GM20000 (cell line): ENCODE measurements at regions not wholly inside any gene's neighbourhood (a gene's known extent, or its start where the extent isn't known, plus 50 kb on each side); places are given as distances from the start of the nearest gene placed in this dataset.

Experiments used
- DNase-seq: peaks from one replicate; pipeline ENCODE4 v3.0.0; 2012; ENCODE audit warnings: low spot score
- TF ChIP-seq, protein P1 (sequence below): IDR thresholded peaks from 2 replicates; pipeline ENCODE4 v1.5.1; 2012; ENCODE audit warnings: mild to moderate bottlenecking, control low read depth; ENCODE audit errors: extremely low read depth, missing control alignments

DNA sequence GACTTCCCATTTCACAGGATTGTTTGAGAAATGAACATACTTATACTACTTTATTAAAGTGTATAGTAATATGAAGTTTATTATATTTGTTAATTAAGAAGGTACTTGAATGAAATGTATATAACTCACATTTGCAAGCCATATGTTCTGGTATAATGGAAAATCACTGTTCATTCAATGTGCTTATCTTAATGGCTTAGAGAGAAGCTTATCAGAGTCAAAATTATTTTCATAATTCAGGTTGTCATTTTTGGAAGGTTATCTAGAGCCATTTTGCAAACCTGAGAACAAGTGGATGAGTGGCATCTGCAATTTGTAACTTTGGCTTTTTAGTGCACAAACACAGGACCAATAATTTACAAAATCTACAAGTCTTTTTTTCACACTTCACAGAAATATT lies 621.0 kb downstream of the ARL4A start:
- DNase-seq = no peak
- TF ChIP-seq, protein P1, sequence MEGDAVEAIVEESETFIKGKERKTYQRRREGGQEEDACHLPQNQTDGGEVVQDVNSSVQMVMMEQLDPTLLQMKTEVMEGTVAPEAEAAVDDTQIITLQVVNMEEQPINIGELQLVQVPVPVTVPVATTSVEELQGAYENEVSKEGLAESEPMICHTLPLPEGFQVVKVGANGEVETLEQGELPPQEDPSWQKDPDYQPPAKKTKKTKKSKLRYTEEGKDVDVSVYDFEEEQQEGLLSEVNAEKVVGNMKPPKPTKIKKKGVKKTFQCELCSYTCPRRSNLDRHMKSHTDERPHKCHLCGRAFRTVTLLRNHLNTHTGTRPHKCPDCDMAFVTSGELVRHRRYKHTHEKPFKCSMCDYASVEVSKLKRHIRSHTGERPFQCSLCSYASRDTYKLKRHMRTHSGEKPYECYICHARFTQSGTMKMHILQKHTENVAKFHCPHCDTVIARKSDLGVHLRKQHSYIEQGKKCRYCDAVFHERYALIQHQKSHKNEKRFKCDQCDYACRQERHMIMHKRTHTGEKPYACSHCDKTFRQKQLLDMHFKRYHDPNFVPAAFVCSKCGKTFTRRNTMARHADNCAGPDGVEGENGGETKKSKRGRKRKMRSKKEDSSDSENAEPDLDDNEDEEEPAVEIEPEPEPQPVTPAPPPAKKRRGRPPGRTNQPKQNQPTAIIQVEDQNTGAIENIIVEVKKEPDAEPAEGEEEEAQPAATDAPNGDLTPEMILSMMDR = no peak

DNA sequence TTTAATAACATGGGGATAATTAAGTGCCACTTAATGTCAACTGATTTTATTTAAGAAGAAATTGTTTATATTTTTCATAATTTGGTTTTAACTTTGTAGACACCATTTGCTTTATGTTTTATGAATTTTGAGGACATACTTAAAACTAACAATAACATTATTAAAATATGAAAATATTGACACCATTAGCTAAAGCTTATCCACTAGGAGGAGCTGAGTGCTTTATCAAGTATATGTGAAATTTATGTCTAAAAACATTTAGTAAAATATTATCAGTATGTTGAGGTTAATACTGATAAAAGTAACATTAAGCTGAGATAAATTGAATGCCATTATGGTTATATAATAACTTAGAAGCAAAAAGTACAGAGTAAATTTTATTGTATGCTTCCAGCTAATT lies 622.1 kb downstream of the ARL4A start:
- no peak for DNase-seq
- TF ChIP-seq, protein P1 = no peak

DNA sequence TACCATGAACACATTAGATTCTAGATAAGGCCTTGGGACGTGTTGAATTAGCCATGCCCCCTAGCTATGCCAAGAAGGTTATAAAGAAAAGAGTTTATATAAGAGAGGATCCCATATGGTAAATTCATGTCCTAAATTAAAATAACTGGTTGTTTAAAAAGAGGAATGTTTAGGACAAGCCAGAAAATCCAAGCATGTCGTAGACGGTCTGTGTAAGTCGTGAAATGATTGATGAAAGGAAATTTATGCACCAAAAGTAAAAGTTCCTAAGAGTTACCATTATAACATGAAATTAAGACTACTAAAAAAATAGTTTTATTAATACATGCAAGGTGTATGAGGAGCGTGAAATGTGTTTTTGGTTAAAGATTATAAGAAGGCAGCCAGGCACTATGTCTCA lies 624.9 kb downstream of the ARL4A start:
- DNase-seq = no peak
- TF ChIP-seq, protein P1 = no peak

DNA sequence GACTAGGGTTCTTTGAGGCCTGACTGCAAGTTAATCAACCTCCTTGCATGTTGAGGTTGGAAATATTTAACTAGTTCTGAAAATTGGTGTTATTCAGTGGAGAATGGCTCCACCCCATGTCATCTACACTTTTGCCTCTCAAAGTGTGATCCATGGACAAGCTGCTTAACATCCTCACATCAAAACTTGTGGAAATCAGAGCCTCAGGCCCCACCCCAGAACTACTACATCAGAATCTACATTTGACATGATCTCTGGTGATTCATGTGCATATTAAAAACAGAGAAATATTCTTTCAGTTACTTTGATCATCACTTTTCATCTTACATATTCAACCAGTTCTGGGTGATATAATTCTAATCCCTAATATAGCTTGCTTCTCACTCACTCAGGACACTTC lies 632.9 kb downstream of the ARL4A start:
- DNase-seq = no peak
- TF ChIP-seq, protein P1 = no peak

DNA sequence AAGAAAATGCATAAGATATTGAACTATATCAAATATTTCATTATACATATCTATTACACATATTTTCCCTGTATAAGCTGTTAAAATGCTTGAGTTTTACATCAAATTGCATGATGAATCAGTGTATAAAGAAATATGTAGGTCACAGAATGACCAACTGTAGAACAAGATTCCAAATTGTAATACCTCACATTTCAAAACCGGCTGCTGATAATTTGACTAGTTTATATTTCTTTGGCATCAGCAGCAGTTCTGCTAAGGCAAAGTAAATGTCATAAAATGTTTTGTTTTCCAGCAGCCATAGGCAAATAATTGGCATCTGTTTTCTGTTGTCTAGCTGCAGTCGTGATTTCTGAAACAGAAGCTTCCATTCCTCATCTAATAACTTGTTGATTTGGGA lies 633.9 kb downstream of the ARL4A start:
- no peak for DNase-seq
- TF ChIP-seq, protein P1 = no peak

DNA sequence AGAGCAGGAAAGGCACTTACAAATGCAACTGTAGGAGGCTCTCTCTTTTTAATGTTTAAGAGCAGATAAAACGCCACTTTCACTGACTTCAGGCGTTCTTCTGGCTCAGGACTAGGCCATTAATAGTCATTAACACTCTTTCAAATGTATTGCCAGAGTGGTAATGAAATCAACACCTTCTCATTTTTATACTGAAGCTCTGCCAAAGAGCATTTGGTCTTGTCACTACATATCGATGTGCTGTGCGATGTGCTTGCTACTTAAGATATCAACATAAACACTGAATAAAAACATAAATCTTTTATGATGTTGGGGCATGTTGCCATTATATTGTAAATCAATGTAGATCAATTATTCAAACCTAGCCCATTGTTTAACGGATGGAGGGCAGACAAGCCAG lies 634.7 kb downstream of the ARL4A start:
- no peak for DNase-seq
- TF ChIP-seq, protein P1 = no peak

DNA sequence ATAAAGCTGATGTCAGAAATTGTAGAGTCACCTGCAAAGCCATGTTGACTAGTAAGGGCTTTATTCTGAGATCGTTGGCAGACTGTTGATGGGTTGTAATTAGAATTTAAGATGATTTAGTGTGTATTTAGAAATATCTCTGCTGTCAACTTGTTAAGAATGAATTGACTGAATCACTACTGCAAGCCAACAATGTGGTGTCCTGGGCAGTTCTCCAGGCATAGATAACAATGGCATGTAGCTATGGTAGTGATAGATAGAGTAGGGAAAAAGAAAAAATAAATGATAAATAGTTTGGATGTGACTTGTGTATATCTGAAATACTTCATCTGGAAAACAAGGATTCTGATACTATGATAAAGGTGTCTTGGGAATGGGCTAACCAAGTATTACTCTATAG lies 640.2 kb downstream of the ARL4A start:
- DNase-seq = no peak
- TF ChIP-seq, protein P1 = no peak
